NB4 (cell line): ENCODE measurements at regions not wholly inside any gene's neighbourhood (a gene's known extent, or its start where the extent isn't known, plus 50 kb on each side); places are given as distances from the start of the nearest gene placed in this dataset.
A peak's percentile ranks its signal among the peaks of the same experiment; 100 is the strongest.
"Not testable (repeated sequence)": the region's sequence is repeated elsewhere in the genome, so short reads cannot be mapped to it uniquely, and the experiment has no call there.

Experiments
- DNase-seq: peaks from one replicate; pipeline ENCODE4 v3.0.0; 2010; ENCODE audit warnings: low read depth
- H3K4me3 ChIP-seq: one replicate; pipeline ENCODE4 v1.5.1; 2011; ENCODE audit warnings: mild to moderate bottlenecking, low read depth, low read length, moderate library complexity
- CTCF ChIP-seq: IDR thresholded peaks from one replicate; pipeline ENCODE4 v1.5.1; 2012; ENCODE audit warnings: low read depth, low read length
- MYC ChIP-seq: IDR thresholded peaks from 2 replicates; pipeline ENCODE4 v1.6.1; 2011; ENCODE audit warnings: low read depth, low read length
- POLR2A ChIP-seq: IDR thresholded peaks from 2 replicates; pipeline ENCODE4 v1.6.1; 2011; ENCODE audit warnings: mild to moderate bottlenecking; ENCODE audit not compliant: insufficient read length; ENCODE audit errors: extremely low read depth
- TF ChIP-seq, protein P1 (sequence below): IDR thresholded peaks from 2 replicates; pipeline ENCODE4 v1.6.1; 2011; ENCODE audit warnings: low read depth, low read length

GRCh38 chr4:72857216-72857615, 212.3 kb downstream of the COX18 start:
- no peak for DNase-seq
- no peak overlapping the region for H3K4me3 ChIP-seq
- TF ChIP-seq MYC (no peak), CTCF (no peak), POLR2A (no peak)
- TF ChIP-seq, protein P1, sequence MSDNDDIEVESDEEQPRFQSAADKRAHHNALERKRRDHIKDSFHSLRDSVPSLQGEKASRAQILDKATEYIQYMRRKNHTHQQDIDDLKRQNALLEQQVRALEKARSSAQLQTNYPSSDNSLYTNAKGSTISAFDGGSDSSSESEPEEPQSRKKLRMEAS = no peak

DNA sequence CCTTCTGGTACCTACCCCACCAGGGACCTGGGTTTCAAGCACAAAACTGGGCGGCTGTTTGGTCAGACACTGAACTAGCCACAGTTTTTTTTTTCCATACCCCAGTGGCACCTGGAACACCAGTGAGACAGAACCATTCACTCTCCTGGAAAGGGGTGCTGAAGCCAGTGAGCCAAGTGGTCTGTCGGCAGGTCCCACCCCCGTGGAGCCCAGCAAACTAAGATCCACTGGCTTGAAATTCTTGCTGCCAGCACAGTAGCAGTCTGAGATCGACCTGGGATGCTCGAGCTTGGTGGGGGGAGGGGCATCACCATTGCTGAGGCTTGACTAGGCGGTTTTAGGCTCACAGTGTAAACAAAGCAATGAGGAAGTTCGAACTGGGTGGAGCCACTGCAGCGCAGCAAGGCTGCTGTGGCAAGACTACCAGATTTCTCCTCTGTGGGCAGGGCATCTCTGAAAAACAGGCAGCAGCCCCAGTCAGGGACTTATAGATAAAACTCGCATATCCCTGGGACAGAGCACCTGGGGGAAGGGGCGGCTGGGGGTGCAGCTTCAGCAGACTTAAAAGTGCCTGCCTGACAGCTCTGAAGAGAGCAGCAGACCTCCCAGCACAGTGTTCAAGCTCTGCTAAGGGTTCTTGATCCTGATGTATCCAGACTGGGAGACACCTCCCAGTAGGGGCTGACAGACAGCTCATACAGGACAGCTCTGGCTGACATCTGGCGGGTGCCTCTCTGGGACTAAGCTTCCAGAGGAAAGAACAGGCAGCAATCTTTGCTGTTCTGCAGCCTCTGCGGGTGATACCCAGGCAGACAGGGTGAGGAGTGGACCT, 223.0 kb downstream of the COX18 start:
- DNase-seq = peak; percentile 64
- H3K4me3 ChIP-seq = no peak overlapping the region
- TF ChIP-seq MYC (no peak), POLR2A (no peak), CTCF (no peak)
- TF ChIP-seq, protein P1 = no peak

DNA sequence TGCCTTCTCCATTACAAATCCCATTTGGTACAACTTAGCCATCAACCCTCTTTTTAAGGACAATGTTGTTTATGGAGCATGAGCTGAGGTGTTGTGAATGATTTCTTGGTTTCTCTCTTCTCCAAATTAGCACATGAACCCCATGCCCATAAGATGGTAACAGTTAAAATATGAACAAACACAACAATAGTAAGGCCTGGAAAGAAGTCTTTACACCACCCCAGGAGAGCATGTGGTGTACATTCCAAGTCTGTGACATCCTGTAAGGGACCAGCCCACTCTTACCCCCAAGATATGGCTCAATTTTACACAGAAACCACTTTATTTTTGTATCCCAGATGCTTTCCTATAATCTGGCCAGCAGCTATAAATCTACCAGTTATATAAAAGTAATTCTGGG, 226.1 kb downstream of the COX18 start:
- DNase-seq = no peak
- TF ChIP-seq CTCF (no peak), MYC (no peak), POLR2A (no peak)
- TF ChIP-seq, protein P1 = no peak
- no peak overlapping the region for H3K4me3 ChIP-seq

DNA sequence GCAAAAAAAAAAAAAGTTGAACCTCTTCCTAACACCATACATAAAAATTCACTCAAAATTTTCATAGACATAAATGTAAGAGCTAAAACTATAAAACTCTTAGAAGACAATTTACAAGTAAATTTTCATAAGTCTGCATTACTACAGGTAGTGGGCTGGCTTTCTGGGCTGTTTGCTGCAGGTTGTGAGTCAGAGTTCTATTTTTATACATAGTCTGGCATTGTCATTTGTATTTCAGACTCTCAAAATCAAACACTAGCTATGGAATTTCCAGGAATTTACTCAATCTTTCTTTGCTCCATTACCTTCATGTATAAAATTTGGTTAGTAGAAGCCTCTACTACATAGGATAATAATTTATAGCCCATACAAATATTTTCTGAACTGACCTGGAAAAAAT, 227.2 kb downstream of the COX18 start:
- DNase-seq = no peak
- no peak for TF ChIP-seq CTCF
- TF ChIP-seq, protein P1 = no peak
- TF ChIP-seq MYC = no peak
- TF ChIP-seq POLR2A = no peak
- no peak overlapping the region for H3K4me3 ChIP-seq

DNA sequence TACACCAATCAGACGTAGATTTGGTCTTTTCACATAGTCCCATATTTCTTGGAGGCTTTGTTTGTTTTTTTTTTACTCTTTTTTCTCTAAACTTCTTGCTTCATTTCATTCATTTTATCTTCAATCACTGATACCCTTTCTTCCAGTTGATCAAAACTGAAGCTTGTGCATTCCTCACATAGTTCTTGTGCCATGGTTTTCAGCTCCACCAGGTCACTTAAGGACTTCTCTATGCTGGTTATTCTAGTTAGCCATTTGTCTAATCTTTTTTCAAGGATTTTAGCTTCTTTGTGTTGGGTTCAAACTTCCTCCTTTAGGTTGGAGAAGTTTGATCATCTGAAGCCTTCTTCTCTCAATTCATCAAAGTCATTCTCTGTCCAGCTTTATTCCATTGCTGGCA, 229.3 kb downstream of the COX18 start:
- H3K4me3 ChIP-seq, DNase-seq: not testable (repeated sequence)

- no peak overlapping the region for H3K4me3 ChIP-seq
- no peak for DNase-seq
- TF ChIP-seq MYC (no peak), POLR2A (no peak), CTCF (no peak)
- TF ChIP-seq, protein P1 = no peak
Measured at GRCh38 chr4:72828864-72829263, 240.7 kb downstream of the COX18 start.
